Activated naive CD4-positive, alpha-beta T cell treated with anti-CD3 and anti-CD28 coated beads, Interleukin-2, amount 10 ng/mL, durations not matched to agents 7 days and 5 days (primary cell): ENCODE measurements at regions not wholly inside any gene's neighbourhood (a gene's known extent, or its start where the extent isn't known, plus 50 kb on each side); places are given as distances from the start of the nearest gene placed in this dataset.

ENCODE experiments used
- CTCF ChIA-PET: fragments of 350-600 bp; sonication (Branson Sonifier 250); formaldehyde crosslinking; loops from one replicate; lab custom pipeline; 2021; ENCODE audit warnings: antibody characterized with exemption; lab: Charles Lee
- DNase-seq: peaks from one replicate; pipeline ENCODE4 v3.0.0-alpha.2; 2020
- H3K27ac Mint-ChIP-seq: one replicate; pipeline ENCODE4 v1.8.0; 2021; ENCODE audit warnings: mild to moderate bottlenecking, moderate library complexity, mixed read lengths
- H3K27me3 Mint-ChIP-seq: one replicate; pipeline ENCODE4 v1.8.0; 2021; ENCODE audit warnings: mild to moderate bottlenecking, mixed read lengths
- H3K36me3 Mint-ChIP-seq: one replicate; pipeline ENCODE4 v1.8.0; 2021; ENCODE audit warnings: mixed read lengths
- H3K4me1 Mint-ChIP-seq: one replicate; pipeline ENCODE4 v1.8.0; 2021; ENCODE audit warnings: mixed read lengths
- H3K4me3 Mint-ChIP-seq: one replicate; pipeline ENCODE4 v1.8.0; 2021; ENCODE audit warnings: mild to moderate bottlenecking, moderate library complexity, mixed read lengths
- H3K9me3 Mint-ChIP-seq: one replicate; pipeline ENCODE4 v1.8.0; 2021; ENCODE audit warnings: mixed read lengths

DNA sequence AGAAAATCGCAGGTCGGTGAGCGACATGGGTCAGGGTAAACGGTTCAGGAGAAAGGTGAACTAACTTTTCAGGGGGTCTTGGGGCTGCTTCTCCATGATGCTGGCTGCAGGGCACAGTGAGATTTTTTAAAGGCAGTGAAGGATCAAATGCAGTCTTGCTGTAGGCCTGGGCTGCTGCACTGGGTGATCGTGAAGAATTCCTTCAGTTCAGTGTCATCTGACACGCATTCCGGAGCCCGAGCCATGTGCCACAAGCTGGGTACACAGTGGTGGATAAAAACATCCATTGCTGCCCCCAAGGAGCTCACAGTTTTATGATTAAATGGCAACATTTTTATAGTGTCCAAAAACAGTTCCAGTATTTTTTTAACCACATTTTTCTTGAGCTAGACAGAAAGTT lies 56.3 kb upstream of the GPR12 start:
- Mint-ChIP-seq H3K27ac (no peak overlapping the region), H3K4me3 (no peak overlapping the region), H3K27me3 (peaks cover 2% of the 10 kb centered on the region), H3K36me3 (no peaks in the 10 kb centered on the region), H3K4me1 (no peaks in the 10 kb centered on the region), H3K9me3 (no peaks in the 10 kb centered on the region)
- CTCF ChIA-PET, result no interaction called here
- DNase-seq, result no peak

DNA sequence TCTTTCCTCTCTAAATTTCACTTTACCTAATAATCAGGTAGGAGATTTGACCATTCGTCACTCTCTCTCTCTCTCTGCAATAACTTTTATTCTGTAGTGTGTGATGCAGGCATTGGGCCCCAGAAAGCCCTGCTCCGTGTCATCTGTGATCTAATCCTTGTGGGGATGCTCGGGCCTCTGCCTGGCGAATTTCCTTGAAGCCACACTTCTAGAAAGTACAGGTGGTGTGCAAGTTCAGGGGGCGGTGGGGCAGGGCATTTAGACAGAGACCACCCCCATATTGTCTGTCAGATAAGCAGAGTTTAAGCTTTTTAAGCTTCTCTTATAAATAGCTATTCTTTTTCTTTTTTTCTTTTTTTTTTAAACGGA lies 53.4 kb upstream of the GPR12 start:
- no peaks in the 10 kb centered on the region for H3K4me1 Mint-ChIP-seq
- H3K9me3 Mint-ChIP-seq, result no peaks in the 10 kb centered on the region
- H3K4me3 Mint-ChIP-seq, result no peak overlapping the region
- H3K27ac Mint-ChIP-seq, result no peak overlapping the region
- CTCF ChIA-PET, result interaction anchor here (1.0 kb wide), 1 partner anchor 115 kb away, joined by 4 read pairs; no protein-coding TSS in a partner anchor
- no peak for DNase-seq
- peaks cover 18% of the 10 kb centered on the region for H3K27me3 Mint-ChIP-seq
- H3K36me3 Mint-ChIP-seq, result no peaks in the 10 kb centered on the region

- H3K27me3 Mint-ChIP-seq, result peaks cover 18% of the 10 kb centered on the region
- no peaks in the 10 kb centered on the region for H3K9me3 Mint-ChIP-seq
- H3K4me3 Mint-ChIP-seq, result no peak overlapping the region
Observed at GRCh38 chr13:26813321-26813979, 52.9 kb upstream of the GPR12 start.

DNA sequence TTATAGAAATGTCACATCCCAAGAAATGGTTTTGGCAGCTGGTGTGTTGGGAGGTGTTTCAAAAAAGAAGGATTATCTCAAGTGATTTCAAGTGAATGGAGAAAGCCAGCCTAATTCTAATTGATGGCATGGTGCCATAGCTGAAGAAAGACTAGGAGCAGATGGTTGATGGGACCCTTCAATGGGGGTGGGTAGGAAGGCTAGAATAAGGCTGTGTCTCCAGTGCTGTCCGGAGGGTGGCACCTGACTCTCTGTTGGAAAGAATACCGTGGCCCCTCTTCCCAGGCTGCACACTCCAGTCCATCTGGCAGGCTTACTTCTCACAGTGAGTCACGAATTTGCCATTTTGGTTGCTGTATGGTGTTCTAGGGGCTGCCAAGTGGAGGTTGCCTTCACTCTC lies 51.0 kb upstream of the GPR12 start:
- no peak for DNase-seq
- H3K27ac Mint-ChIP-seq, result no peak overlapping the region
- H3K36me3 Mint-ChIP-seq, result no peaks in the 10 kb centered on the region
- H3K4me1 Mint-ChIP-seq, result no peaks in the 10 kb centered on the region
- H3K27me3 Mint-ChIP-seq, result peaks cover 18% of the 10 kb centered on the region
- CTCF ChIA-PET, result no interaction called here
- no peak overlapping the region for H3K4me3 Mint-ChIP-seq
- no peaks in the 10 kb centered on the region for H3K9me3 Mint-ChIP-seq

More at GRCh38 chr13:26813321-26813979, 52.9 kb upstream of the GPR12 start:
- no peak for DNase-seq
- Mint-ChIP-seq H3K27ac (no peak overlapping the region), H3K4me1 (no peaks in the 10 kb centered on the region), H3K36me3 (no peaks in the 10 kb centered on the region)
- CTCF ChIA-PET, result no interaction called here
